Right kidney (tissue), 1 donor: ENCODE measurements at regions not wholly inside any gene's neighbourhood (a gene's known extent, or its start where the extent isn't known, plus 50 kb on each side); places are given as distances from the start of the nearest gene placed in this dataset.
"Not testable (repeated sequence)": the region's sequence is repeated elsewhere in the genome, so short reads cannot be mapped to it uniquely, and the experiment has no call there.

Experiments used
- DNase-seq: peaks from one replicate; pipeline ENCODE4 v3.0.0-alpha.2; 2016

- no peak for DNase-seq
Observed at GRCh38 chr21:38614558-38614957, 116.3 kb upstream of the ERG start.

DNA sequence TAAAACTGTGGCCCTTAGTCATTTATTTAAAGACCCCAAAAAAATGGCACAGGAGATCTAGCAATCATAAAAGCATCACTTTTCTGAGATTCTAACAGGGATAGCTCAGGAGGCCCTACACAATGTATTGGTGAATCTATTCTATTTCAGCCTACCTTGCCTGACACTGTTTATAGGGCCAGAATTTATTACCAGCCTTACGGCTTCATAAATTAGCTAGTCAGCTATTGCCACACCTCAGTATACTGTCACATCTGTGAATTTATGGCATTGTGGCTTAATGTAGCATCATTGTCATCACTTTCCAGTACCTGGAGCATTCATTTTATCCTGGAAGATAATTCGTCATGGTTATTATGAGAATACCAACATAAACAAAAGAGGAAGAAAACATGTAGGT lies 121.2 kb upstream of the ERG start:
- no peak for DNase-seq

DNA sequence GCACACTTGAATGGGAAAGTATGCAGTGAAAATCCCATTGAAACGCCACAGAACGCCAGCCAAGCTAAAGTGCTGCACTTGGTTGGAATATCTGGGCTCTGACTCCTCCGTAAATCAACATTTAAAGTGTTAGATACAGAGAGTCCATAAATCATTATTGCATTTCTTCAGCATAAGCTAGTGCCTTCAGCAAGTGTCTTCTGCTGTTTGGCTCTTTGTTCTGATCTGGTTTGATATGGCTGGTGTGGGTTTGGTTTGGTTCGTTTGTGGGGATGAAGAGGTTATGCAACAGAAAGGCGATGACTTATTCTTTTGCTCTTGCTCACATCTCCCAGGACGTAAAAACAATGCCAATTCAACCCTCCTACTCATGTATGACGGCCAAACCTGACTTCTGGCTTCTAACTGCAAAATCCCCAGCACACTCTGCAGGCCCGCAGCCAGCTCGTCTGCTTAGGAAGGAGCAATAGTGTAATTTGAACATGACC lies 121.8 kb upstream of the ERG start:
- DNase-seq, result no peak

DNA sequence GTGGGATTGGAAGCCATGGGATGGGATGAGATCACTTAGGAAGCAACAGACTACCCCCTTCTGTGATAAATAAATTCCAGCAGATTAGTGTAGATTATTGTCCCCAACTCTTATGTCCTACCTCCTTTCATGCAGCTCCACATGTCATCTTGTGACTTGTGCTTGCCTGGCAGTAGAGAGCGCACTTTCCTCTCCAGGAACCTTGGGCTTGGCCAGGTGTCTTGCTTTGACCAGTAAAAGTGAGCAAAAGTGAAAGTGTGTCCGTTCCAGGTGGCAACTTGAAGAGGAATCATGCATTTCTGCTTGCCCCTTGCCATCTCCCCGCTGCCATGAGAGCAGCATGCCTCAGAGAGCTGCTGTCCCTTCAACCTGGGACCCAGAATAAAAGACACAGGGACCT lies 122.9 kb upstream of the ERG start:
- DNase-seq, result no peak

- DNase-seq, result no peak
Observed at GRCh38 chr21:38622081-38622826, 124.0 kb upstream of the ERG start.

- DNase-seq, result no peak
Observed at GRCh38 chr21:38622827-38623209, 124.5 kb upstream of the ERG start.

DNA sequence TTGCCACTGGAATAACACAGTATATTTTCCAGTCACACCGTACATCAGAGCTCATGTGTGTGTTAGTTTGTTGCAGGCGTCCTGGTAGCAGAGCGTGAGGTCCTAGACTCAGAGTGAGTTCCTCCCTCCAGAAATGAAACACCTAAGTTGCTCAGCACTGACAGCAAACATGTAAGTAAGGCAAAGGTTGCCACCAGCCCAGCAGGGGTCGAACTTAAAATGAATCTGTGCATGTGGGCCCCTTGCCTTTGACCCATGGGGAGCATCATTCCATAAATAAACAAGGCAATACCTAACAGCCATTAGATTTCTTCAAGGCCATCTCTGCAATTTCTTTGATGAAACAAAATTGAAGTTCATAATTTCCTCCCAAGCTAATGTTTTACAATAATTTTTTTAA lies 125.3 kb upstream of the ERG start:
- no peak for DNase-seq

GRCh38 chr21:38625000-38625399 lies 126.7 kb upstream of the ERG start:
- DNase-seq, result no peak

- DNase-seq, result no peak
Observed at GRCh38 chr21:38626306-38626705, 128.0 kb upstream of the ERG start.

- DNase-seq, result no peak
Observed at GRCh38 chr21:38628349-38628748, 130.1 kb upstream of the ERG start.

- no peak for DNase-seq
Observed at GRCh38 chr21:38631206-38631605, 132.9 kb upstream of the ERG start.

DNA sequence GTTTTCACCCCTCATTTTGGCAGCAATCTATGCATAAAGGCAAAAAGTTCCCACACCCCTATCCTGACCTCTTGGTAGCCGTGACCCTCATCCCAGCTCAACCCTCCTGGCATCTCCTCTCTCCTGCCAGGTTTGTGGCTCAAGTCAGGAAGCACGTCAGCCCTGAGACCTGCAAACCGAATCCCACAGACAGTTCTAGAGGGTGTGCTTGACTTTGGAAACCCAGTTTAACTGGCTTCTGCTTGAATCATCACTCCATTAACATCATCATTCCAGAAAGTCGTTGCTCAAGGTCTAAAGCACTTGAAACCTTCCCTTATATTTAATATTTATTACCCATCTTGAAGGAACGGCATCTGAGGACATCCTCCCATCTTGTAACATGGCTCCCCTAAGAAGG lies 133.4 kb upstream of the ERG start:
- no peak for DNase-seq

- DNase-seq, result no peak
Observed at GRCh38 chr21:38637161-38637560, 138.9 kb upstream of the ERG start.

DNA sequence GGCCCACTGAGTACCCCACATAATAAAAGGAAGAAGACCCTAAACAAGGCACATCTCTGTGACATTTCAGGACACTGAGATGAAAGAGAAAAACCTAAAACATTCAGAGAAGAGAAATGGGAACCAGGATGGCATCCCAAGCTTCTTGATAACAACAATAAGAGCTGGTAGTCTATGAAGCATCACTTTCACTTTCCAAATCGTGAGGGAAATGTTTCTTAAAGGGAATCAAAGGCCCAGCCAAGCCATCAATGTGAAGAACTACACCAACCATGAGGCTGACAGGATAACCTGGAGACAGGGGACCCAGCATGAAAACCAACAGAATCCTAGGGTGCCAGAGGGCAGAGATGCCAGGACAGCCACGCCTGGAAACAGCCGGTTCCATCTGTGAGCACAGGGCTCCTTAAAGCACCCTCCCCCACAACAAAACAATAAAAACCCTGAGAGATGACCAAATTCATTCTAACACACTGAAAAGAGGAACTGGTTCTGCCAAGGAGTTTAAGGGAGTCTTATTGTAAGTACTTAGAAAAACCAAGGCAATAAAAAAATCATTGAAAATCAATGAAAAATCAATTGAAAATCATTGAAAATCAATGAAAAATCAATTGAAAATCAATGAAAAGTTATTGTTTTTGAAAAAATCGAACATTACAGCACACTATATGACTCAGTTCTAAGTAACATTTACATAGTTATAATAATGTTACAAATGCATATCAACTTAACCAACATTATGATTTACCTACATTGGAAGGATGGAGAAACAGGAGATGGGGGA lies 141.5 kb upstream of the ERG start:
- no peak for DNase-seq

DNA sequence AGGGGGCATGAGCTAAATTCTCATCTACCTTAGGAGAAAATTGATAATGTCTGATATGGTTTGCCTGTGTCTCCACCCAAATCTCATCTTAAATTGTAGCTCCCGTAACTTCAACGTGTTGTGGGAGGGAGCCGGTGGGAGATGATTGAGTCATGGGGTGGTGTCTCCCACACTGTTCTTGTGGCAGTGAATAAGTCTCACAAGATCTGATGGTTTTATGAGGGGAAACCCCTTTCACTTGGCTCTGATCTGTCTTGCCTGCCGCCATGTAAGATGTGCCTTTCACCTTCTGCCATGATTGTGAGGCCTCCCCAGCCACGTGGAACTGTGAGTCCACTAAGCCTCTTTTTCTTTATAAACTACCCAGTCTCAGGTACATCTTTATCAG lies 142.1 kb upstream of the ERG start:
- not testable (repeated sequence) for DNase-seq

GRCh38 chr21:38643404-38644023 lies 145.2 kb upstream of the ERG start:
- DNase-seq, result no peak

- no peak for DNase-seq
Observed at GRCh38 chr21:38645282-38645681, 147.0 kb upstream of the ERG start.

- DNase-seq, result no peak
Observed at GRCh38 chr21:38646213-38646837, 148.0 kb upstream of the ERG start.

GRCh38 chr21:38649120-38649519 lies 150.8 kb upstream of the ERG start:
- no peak for DNase-seq

DNA sequence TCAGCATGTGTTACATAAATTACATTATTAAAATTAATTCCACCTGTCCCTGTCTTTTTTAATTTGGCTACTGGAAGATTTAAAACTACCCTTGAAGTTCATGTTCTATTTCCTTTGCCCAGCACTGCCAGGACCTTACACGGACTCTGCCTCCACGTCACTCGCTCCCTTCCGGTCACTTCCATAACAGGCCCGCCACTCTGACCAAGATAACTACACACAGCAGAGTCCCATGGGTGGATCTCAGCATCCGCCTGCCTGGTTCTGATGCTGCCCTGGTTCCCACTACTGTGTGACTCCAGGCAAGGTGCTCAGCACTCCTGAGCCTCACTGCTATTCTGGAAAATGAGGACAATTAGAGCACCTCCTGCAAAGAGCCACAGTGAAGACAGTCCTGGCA lies 153.3 kb upstream of the ERG start:
- no peak for DNase-seq

GRCh38 chr21:38652396-38652795 lies 153.3 kb upstream of the ETS2 start:
- no peak for DNase-seq

- no peak for DNase-seq
Observed at GRCh38 chr21:38654580-38654979, 151.1 kb upstream of the ETS2 start.

- no peak for DNase-seq
Observed at GRCh38 chr21:38658511-38658910, 147.2 kb upstream of the ETS2 start.
